ENCODE measurements at regions not wholly inside any gene's neighbourhood (a gene's known extent, or its start where the extent isn't known, plus 50 kb on each side); places are given as distances from the start of the nearest gene placed in this dataset.
"Not testable (repeated sequence)": the region's sequence is repeated elsewhere in the genome, so short reads cannot be mapped to it uniquely, and the experiment has no call there.

GRCh38 chr5:109989161-109989560, 299.4 kb downstream of the MAN2A1 start:
- no peak for DNase-seq (ENCODE audit: low read depth in 4 of 4, low spot score in 1 of 4)

- DNase-seq (ENCODE audit: low read depth in 4 of 4, low spot score in 1 of 4), result no peak
Observed at GRCh38 chr5:109989994-109990722, 300.4 kb downstream of the MAN2A1 start.

GRCh38 chr5:109990723-109991359, 301.1 kb downstream of the MAN2A1 start:
- no peak for DNase-seq (ENCODE audit: low read depth in 4 of 4, low spot score in 1 of 4)

- no peak for DNase-seq (ENCODE audit: low read depth in 4 of 4, low spot score in 1 of 4)
Observed at GRCh38 chr5:109992264-109992915, 302.7 kb downstream of the MAN2A1 start.

- DNase-seq (ENCODE audit: low read depth in 4 of 4, low spot score in 1 of 4), result no peak
Observed at GRCh38 chr5:109994135-109994534, 304.4 kb downstream of the MAN2A1 start.

- no peak for DNase-seq (ENCODE audit: low read depth in 4 of 4, low spot score in 1 of 4)
Observed at GRCh38 chr5:109996246-109996645, 306.5 kb downstream of the MAN2A1 start.

- DNase-seq (ENCODE audit: low read depth in 4 of 4, low spot score in 1 of 4), result no peak
Observed at GRCh38 chr5:109997161-109997560, 307.4 kb downstream of the MAN2A1 start.

GRCh38 chr5:109998208-109998607, 308.5 kb downstream of the MAN2A1 start:
- DNase-seq (ENCODE audit: low read depth in 4 of 4, low spot score in 1 of 4), result no peak

- no peak for DNase-seq (ENCODE audit: low read depth in 4 of 4, low spot score in 1 of 4)
Observed at GRCh38 chr5:109998726-109999125, 309.0 kb downstream of the MAN2A1 start.

- DNase-seq (ENCODE audit: low read depth in 4 of 4, low spot score in 1 of 4), result no peak
Observed at GRCh38 chr5:110001648-110002047, 311.9 kb downstream of the MAN2A1 start.

GRCh38 chr5:110002652-110003051, 312.9 kb downstream of the MAN2A1 start:
- DNase-seq (ENCODE audit: low read depth in 4 of 4, low spot score in 1 of 4), result no peak

GRCh38 chr5:110005907-110006562, 316.3 kb downstream of the MAN2A1 start:
- not testable (repeated sequence) for DNase-seq (ENCODE audit: low read depth in 4 of 4, low spot score in 1 of 4)

- DNase-seq (ENCODE audit: low read depth in 4 of 4, low spot score in 1 of 4), result no peak
Observed at GRCh38 chr5:110007101-110007500, 317.4 kb downstream of the MAN2A1 start.

- no peak for DNase-seq (ENCODE audit: low read depth in 4 of 4, low spot score in 1 of 4)
Observed at GRCh38 chr5:110008131-110008530, 318.4 kb downstream of the MAN2A1 start.

GRCh38 chr5:110012145-110012544, 322.4 kb downstream of the MAN2A1 start:
- no peak for DNase-seq (ENCODE audit: low read depth in 4 of 4, low spot score in 1 of 4)

- no peak for DNase-seq (ENCODE audit: low read depth in 4 of 4, low spot score in 1 of 4)
Observed at GRCh38 chr5:110013017-110013416, 323.3 kb downstream of the MAN2A1 start.

- no peak for DNase-seq (ENCODE audit: low read depth in 4 of 4, low spot score in 1 of 4)
Observed at GRCh38 chr5:110017854-110018253, 328.1 kb downstream of the MAN2A1 start.

- DNase-seq (ENCODE audit: low read depth in 4 of 4, low spot score in 1 of 4), result no peak
Observed at GRCh38 chr5:110018509-110018908, 328.8 kb downstream of the MAN2A1 start.

GRCh38 chr5:110019119-110019518, 329.4 kb downstream of the MAN2A1 start:
- DNase-seq (ENCODE audit: low read depth in 4 of 4, low spot score in 1 of 4), result no peak

- DNase-seq (ENCODE audit: low read depth in 4 of 4, low spot score in 1 of 4), result no peak
Observed at GRCh38 chr5:110019780-110020179, 330.1 kb downstream of the MAN2A1 start.

GRCh38 chr5:110021251-110021650, 331.5 kb downstream of the MAN2A1 start:
- no peak for DNase-seq (ENCODE audit: low read depth in 4 of 4, low spot score in 1 of 4)

- DNase-seq (ENCODE audit: low read depth in 4 of 4, low spot score in 1 of 4), result no peak
Observed at GRCh38 chr5:110025160-110025559, 335.4 kb downstream of the MAN2A1 start.
